ENCODE measurements at regions not wholly inside any gene's neighbourhood (a gene's known extent, or its start where the extent isn't known, plus 50 kb on each side); places are given as distances from the start of the nearest gene placed in this dataset.

DNA sequence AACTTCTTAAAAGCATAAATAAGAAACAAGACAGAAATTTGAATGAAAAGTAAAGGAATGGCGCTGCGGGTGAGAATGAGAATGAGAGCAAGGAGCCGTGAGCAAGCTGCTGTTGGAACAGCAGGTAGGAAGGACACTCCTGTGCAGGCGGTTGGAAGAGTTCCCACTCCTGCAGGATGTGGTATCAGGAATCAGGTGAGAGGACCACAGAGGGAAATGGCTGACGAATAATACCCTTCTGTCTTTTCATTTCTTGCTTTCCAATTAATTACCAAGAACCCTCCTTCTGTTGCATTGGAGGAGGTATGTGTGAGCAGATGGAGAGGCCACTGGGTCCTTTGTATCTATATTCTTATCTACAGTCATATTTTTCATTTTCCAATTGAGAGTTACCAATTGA is 1504.2 kb downstream of the EFNB2 start:
- no peak for DNase-seq (ENCODE audit: low read depth)
- no peak overlapping the region for H3K4me3 ChIP-seq (ENCODE audit: low read length)
- no peak for TF ChIP-seq CTCF (conservative IDR thresholded peaks at IDR 0.05; ENCODE audit: low read depth, low read length)

DNA sequence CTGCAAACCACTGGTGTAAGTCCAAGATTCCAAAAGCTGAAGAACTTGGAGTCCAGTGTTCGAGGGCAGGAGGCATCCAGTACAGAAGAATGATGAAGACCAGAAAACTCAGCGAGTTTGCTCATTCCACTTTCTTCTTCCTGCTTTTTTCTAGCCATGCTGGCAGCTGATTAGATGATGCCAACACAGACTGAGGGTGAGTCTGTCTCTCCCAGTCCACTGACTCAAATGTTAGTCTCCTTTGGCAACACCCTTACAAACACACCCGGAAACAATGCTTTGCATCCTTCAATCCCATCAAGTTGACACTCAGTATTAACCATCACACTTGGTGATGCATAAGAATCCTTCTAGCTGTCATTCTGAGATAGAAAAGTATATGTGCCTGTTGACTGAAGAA is 1504.6 kb downstream of the EFNB2 start:
- H3K4me3 ChIP-seq (ENCODE audit: low read length): no peak overlapping the region
- DNase-seq (ENCODE audit: low read depth): no peak
- TF ChIP-seq CTCF (conservative IDR thresholded peaks at IDR 0.05; ENCODE audit: low read depth, low read length): no peak

DNA sequence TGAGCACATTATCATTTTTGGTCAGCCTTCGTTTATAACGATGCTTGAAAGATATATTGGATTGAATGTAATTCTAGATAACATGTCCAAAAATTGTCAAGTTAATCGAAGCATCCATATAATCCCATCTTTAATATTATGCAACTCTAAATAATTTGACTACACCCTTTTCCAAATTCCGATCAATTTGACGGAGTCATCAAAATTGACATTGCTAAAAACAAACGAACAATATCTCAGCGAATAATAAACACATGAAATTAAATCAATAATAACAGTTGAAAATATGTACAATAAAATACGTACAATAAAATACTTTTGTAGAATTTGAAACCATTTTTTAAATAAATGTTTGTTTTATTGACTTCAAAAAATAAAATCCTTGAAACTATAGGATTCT is 1516.4 kb downstream of the EFNB2 start:
- no peak for DNase-seq (ENCODE audit: low read depth)
- no peak for TF ChIP-seq CTCF (conservative IDR thresholded peaks at IDR 0.05; ENCODE audit: low read depth, low read length)
- H3K4me3 ChIP-seq (ENCODE audit: low read length): no peak overlapping the region

DNA sequence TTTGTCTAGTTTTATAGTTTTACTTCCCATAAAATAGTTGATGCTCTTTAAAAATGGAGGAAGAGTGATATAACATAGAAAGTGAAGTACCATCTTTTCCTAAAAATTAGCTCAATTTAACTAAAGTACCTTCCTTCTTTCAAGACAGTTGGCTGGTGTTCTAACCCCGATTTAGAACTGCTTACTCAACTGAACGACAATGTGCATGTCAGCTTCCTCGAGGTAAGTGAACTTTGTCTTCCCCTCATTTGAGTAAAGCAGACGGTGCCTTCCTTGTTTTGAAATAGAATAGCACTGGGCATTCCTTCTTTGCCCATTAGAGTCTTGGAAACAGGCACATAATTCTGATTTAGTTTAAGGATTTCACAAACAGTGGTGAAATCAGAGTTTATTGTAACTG is 1519.2 kb downstream of the EFNB2 start:
- no peak for DNase-seq (ENCODE audit: low read depth)
- no peak for TF ChIP-seq CTCF (conservative IDR thresholded peaks at IDR 0.05; ENCODE audit: low read depth, low read length)
- no peak overlapping the region for H3K4me3 ChIP-seq (ENCODE audit: low read length)

DNA sequence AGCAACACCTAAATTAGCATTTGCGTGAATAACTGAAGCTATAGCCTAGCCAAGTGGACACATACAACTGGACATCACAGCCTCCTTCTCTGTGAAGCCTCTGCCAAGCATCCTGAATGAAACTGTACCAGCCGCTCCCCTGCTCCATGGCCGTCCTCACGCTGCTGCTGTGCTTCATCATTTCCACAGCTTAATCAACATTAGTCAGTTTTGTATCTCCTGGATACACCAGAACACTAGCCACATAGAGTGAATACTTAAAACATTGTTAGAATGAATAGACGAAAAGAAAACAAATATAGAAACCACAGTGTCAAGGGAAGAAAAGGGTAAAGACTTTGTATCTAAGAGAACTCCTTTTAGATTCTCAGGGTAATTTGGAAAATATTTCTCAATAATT is 1526.9 kb downstream of the EFNB2 start:
- no peak for TF ChIP-seq CTCF (conservative IDR thresholded peaks at IDR 0.05; ENCODE audit: low read depth, low read length)
- no peak overlapping the region for H3K4me3 ChIP-seq (ENCODE audit: low read length)
- no peak for DNase-seq (ENCODE audit: low read depth)

- H3K4me3 ChIP-seq (ENCODE audit: low read length): no peak overlapping the region
- no peak for TF ChIP-seq CTCF (conservative IDR thresholded peaks at IDR 0.05; ENCODE audit: low read depth, low read length)
- DNase-seq (ENCODE audit: low read depth): no peak
These were observed 1528.2 kb downstream of the EFNB2 start for GRCh38 chr13:105007166-105007808.

DNA sequence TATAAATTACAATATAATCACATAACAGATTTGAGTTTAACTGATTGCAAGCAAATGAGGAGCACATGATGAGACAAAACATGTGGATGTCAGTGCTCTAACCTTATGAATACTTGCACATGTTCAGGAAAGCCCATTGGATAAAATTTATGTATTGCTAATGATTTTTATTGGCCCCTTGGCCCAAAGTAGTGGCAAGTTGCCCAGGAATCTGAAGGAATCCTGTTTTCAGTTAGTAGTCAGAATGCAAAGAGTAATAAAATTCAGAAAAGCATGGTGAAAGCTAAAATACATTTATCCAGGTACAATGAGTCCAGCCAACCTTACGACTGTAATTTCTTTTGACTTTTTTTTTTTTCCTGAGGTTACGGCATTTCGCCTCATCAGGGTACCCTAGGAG is 1539.4 kb downstream of the EFNB2 start:
- H3K4me3 ChIP-seq (ENCODE audit: low read length): no peak overlapping the region
- TF ChIP-seq CTCF (conservative IDR thresholded peaks at IDR 0.05; ENCODE audit: low read depth, low read length): no peak
- no peak for DNase-seq (ENCODE audit: low read depth)

Data from retinal pigment epithelial cell (primary cell).